ENCODE measurements at regions not wholly inside any gene's neighbourhood (a gene's known extent, or its start where the extent isn't known, plus 50 kb on each side); places are given as distances from the start of the nearest gene placed in this dataset.
"Not testable (repeated sequence)": the region's sequence is repeated elsewhere in the genome, so short reads cannot be mapped to it uniquely, and the experiment has no call there.

- no peak for DNase-seq (ENCODE audit: low read depth in 4 of 4, low spot score in 3 of 4)
These were observed 88.4 kb upstream of the TEAD1 start for GRCh38 chr11:12585861-12586260.

GRCh38 chr11:12587333-12587991 is 86.8 kb upstream of the TEAD1 start:
- peak in 2 of 4 donors; percentile 10 to 14 for DNase-seq (ENCODE audit: low read depth in 4 of 4, low spot score in 3 of 4)

- no peak for DNase-seq (ENCODE audit: low read depth in 4 of 4, low spot score in 3 of 4)
These were observed 82.5 kb upstream of the TEAD1 start for GRCh38 chr11:12591706-12592105.

GRCh38 chr11:12592283-12592682 is 81.9 kb upstream of the TEAD1 start:
- no peak for DNase-seq (ENCODE audit: low read depth in 4 of 4, low spot score in 3 of 4)

GRCh38 chr11:12595089-12595847 is 79.0 kb upstream of the TEAD1 start:
- not testable (repeated sequence) for DNase-seq (ENCODE audit: low read depth in 4 of 4, low spot score in 3 of 4)

GRCh38 chr11:12598330-12599256 is 75.6 kb upstream of the TEAD1 start:
- no peak for DNase-seq (ENCODE audit: low read depth in 4 of 4, low spot score in 3 of 4)

GRCh38 chr11:12599408-12600143 is 74.6 kb upstream of the TEAD1 start:
- no peak for DNase-seq (ENCODE audit: low read depth in 4 of 4, low spot score in 3 of 4)

- DNase-seq (ENCODE audit: low read depth in 4 of 4, low spot score in 3 of 4), result no peak
These were observed 73.4 kb upstream of the TEAD1 start for GRCh38 chr11:12600829-12601228.

- no peak for DNase-seq (ENCODE audit: low read depth in 4 of 4, low spot score in 3 of 4)
These were observed 71.8 kb upstream of the TEAD1 start for GRCh38 chr11:12602421-12602820.

GRCh38 chr11:12603143-12604088 is 70.8 kb upstream of the TEAD1 start:
- no peak for DNase-seq (ENCODE audit: low read depth in 4 of 4, low spot score in 3 of 4)

- no peak for DNase-seq (ENCODE audit: low read depth in 4 of 4, low spot score in 3 of 4)
These were observed 69.6 kb upstream of the TEAD1 start for GRCh38 chr11:12604557-12605153.

- no peak for DNase-seq (ENCODE audit: low read depth in 4 of 4, low spot score in 3 of 4)
These were observed 67.6 kb upstream of the TEAD1 start for GRCh38 chr11:12606597-12606996.

- DNase-seq (ENCODE audit: low read depth in 4 of 4, low spot score in 3 of 4), result not testable (repeated sequence)
These were observed 65.5 kb upstream of the TEAD1 start for GRCh38 chr11:12608678-12609077.

GRCh38 chr11:12611352-12611751 is 62.9 kb upstream of the TEAD1 start:
- no peak for DNase-seq (ENCODE audit: low read depth in 4 of 4, low spot score in 3 of 4)

GRCh38 chr11:12617632-12618031 is 56.6 kb upstream of the TEAD1 start:
- DNase-seq (ENCODE audit: low read depth in 4 of 4, low spot score in 3 of 4), result no peak

GRCh38 chr11:12618743-12619540 is 55.3 kb upstream of the TEAD1 start:
- DNase-seq (ENCODE audit: low read depth in 4 of 4, low spot score in 3 of 4), result no peak

- DNase-seq (ENCODE audit: low read depth in 4 of 4, low spot score in 3 of 4), result no peak
These were observed 50.4 kb upstream of the TEAD1 start for GRCh38 chr11:12623869-12624268.

Data from right renal pelvis (tissue), 4 donors.